ENCODE measurements at regions not wholly inside any gene's neighbourhood (a gene's known extent, or its start where the extent isn't known, plus 50 kb on each side); places are given as distances from the start of the nearest gene placed in this dataset.
"Not testable (repeated sequence)": the region's sequence is repeated elsewhere in the genome, so short reads cannot be mapped to it uniquely, and the experiment has no call there.

- no peak overlapping the region for H3K27ac ChIP-seq (ENCODE audit: low read depth, low read length)
- no peaks in the 10 kb centered on the region for H3K9me2 ChIP-seq (replicated peaks; ENCODE audit: insufficient read depth, low read length)
- no peaks in the 10 kb centered on the region for H3F3A ChIP-seq (ENCODE audit: insufficient read depth)
- no peak overlapping the region for H3K4me2 ChIP-seq (ENCODE audit: low read depth, low read length, poor library complexity, severe bottlenecking)
- no peaks in the 10 kb centered on the region for H3K36me3 ChIP-seq (ENCODE audit: low read length)
- TF ChIP-seq EZH2phosphoT487 (conservative IDR thresholded peaks at IDR 0.05; ENCODE audit: low read length), result no peak
- no peak for TF ChIP-seq CTCF (IDR thresholded peaks at IDR 0.05; ENCODE audit: insufficient read depth, low read length, poor library complexity, severe bottlenecking)
- no peaks in the 10 kb centered on the region for H4K20me1 ChIP-seq (ENCODE audit: low read depth, low read length)
- H3K27me3 ChIP-seq (ENCODE audit: low read length), result no peaks in the 10 kb centered on the region
- H3K4me3 ChIP-seq (ENCODE audit: insufficient read depth, low read length, poor library complexity, severe bottlenecking), result no peak overlapping the region
- no peak overlapping the region for H2AFZ ChIP-seq (ENCODE audit: low read depth, low read length, severe bottlenecking)
- H3K9me3 ChIP-seq (ENCODE audit: insufficient read depth, low read length), result peaks cover 5% of the 10 kb centered on the region; the same call in 1 of the 2 replicates
- H3K79me2 ChIP-seq (ENCODE audit: insufficient read depth, low read length), result no peaks in the 10 kb centered on the region
- no peak overlapping the region for H3K9ac ChIP-seq (ENCODE audit: low read length)
Observed at GRCh38 chr9:81069038-81069795, 620.1 kb downstream of the TLE1 start.

DNA sequence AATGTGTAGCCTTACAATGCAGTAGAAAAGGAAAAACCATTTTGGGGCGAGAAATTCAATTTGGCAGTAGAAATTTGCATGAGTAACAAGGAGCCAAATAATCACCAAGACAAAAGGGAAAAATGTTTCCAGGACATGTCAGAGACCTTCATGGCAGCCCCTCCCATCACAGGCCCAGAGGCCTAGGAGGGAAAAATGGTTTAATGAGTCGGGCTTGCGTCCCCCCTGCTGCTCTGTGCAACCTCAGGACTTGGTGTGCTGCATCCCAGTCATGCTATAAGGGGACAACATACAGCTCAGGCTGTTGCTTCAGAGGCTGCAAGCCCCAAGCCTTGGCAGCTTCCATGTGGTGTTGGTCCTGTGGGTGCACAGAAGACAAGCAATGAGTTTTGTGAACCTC, 626.4 kb downstream of the TLE1 start:
- H3K4me2 ChIP-seq (ENCODE audit: low read depth, low read length, poor library complexity, severe bottlenecking); H2AFZ ChIP-seq (ENCODE audit: low read depth, low read length, severe bottlenecking); H3K27me3 ChIP-seq (ENCODE audit: low read length); H3K4me3 ChIP-seq (ENCODE audit: insufficient read depth, low read length, poor library complexity, severe bottlenecking); H3K9me2 ChIP-seq (replicated peaks; ENCODE audit: insufficient read depth, low read length); H3K36me3 ChIP-seq (ENCODE audit: low read length); H3K79me2 ChIP-seq (ENCODE audit: insufficient read depth, low read length); H3K9ac ChIP-seq (ENCODE audit: low read length); H3K27ac ChIP-seq (ENCODE audit: low read depth, low read length); H3F3A ChIP-seq (ENCODE audit: insufficient read depth); H4K20me1 ChIP-seq (ENCODE audit: low read depth, low read length): not testable (repeated sequence)
- peaks cover 13% of the 10 kb centered on the region; the same call in 1 of the 2 replicates for H3K9me3 ChIP-seq (ENCODE audit: insufficient read depth, low read length)

DNA sequence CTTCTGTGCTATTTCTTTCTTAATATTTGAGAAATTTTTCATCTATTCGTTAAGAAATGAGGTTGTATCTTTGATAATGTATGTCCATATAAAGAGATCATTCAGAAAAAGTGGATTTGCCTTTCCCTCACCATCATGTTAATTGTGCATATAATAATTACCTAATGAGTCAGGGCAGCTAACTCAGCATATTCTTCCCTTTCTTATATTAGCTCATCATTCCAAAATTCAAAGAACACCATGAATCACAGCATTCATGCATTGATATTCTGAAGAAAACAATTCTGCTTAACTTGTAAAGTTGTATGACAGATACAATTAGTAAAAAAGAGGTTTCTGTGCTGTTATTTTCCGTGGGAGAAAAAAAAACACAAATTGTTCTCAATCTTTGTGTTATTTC, 630.6 kb downstream of the TLE1 start:
- H3K9ac ChIP-seq (ENCODE audit: low read length), result no peak overlapping the region
- H3F3A ChIP-seq (ENCODE audit: insufficient read depth), result no peaks in the 10 kb centered on the region
- H3K27ac ChIP-seq (ENCODE audit: low read depth, low read length), result no peak overlapping the region
- H3K36me3 ChIP-seq (ENCODE audit: low read length), result no peaks in the 10 kb centered on the region
- H4K20me1 ChIP-seq (ENCODE audit: low read depth, low read length), result no peaks in the 10 kb centered on the region
- H3K4me3 ChIP-seq (ENCODE audit: insufficient read depth, low read length, poor library complexity, severe bottlenecking), result no peak overlapping the region
- no peaks in the 10 kb centered on the region for H3K79me2 ChIP-seq (ENCODE audit: insufficient read depth, low read length)
- H3K9me3 ChIP-seq (ENCODE audit: insufficient read depth, low read length), result 0 out of 2 replicates have a peak, but pooled peaks cover 8% of the 10 kb centered on the region
- no peaks in the 10 kb centered on the region for H3K9me2 ChIP-seq (replicated peaks; ENCODE audit: insufficient read depth, low read length)
- TF ChIP-seq EZH2phosphoT487 (conservative IDR thresholded peaks at IDR 0.05; ENCODE audit: low read length), result no peak
- TF ChIP-seq CTCF (IDR thresholded peaks at IDR 0.05; ENCODE audit: insufficient read depth, low read length, poor library complexity, severe bottlenecking), result no peak
- no peak overlapping the region for H3K4me2 ChIP-seq (ENCODE audit: low read depth, low read length, poor library complexity, severe bottlenecking)
- no peaks in the 10 kb centered on the region for H3K27me3 ChIP-seq (ENCODE audit: low read length)
- H2AFZ ChIP-seq (ENCODE audit: low read depth, low read length, severe bottlenecking), result no peak overlapping the region

DNA sequence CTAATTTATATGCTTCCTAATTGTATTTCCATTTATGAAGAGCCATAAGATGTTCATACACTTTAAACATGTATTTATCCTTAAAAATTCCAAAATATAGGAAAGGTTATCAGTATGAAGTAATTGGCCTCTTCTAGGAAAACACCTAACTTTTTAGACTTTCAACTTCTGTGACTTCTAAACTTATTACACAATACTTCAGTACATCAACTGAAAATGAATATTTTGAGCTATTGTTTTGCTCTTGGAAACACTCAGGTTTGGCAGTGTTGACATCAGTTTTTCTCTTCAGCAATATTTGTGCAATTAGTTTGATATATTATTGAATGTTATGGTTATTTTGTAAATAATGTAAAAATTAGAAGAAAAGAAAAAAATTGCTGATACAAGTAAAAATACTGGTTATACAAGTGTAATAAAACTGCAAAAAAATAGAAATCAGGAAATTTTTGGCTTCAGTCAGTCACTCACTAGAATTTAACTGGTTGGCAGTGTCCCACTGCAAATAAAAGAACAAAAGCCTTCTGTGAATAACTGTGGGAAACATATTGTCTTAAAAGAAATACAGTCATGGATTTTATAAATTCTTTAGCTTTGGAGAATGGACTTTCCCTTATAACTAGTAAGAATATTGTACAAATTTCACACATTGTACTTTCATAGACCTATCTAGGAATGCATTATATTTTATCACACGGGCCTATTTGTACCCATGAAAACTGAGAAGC, 635.9 kb downstream of the TLE1 start:
- Histone ChIP-seq H3F3A (ENCODE audit: insufficient read depth) (no peaks in the 10 kb centered on the region), H2AFZ (ENCODE audit: low read depth, low read length, severe bottlenecking) (no peak overlapping the region), H3K4me3 (ENCODE audit: insufficient read depth, low read length, poor library complexity, severe bottlenecking) (no peak overlapping the region), H3K27ac (ENCODE audit: low read depth, low read length) (no peak overlapping the region), H3K9me3 (ENCODE audit: insufficient read depth, low read length) (no peaks in the 10 kb centered on the region), H4K20me1 (ENCODE audit: low read depth, low read length) (no peaks in the 10 kb centered on the region), H3K4me2 (ENCODE audit: low read depth, low read length, poor library complexity, severe bottlenecking) (no peak overlapping the region), H3K36me3 (ENCODE audit: low read length) (no peaks in the 10 kb centered on the region), H3K79me2 (ENCODE audit: insufficient read depth, low read length) (no peaks in the 10 kb centered on the region), H3K9me2 (replicated peaks; ENCODE audit: insufficient read depth, low read length) (no peaks in the 10 kb centered on the region), H3K9ac (ENCODE audit: low read length) (no peak overlapping the region), H3K27me3 (ENCODE audit: low read length) (no peaks in the 10 kb centered on the region)
- TF ChIP-seq CTCF (IDR thresholded peaks at IDR 0.05; ENCODE audit: insufficient read depth, low read length, poor library complexity, severe bottlenecking) (no peak), EZH2phosphoT487 (conservative IDR thresholded peaks at IDR 0.05; ENCODE audit: low read length) (no peak)
